Bronchial epithelial cell (primary cell): ENCODE measurements at regions not wholly inside any gene's neighbourhood (a gene's known extent, or its start where the extent isn't known, plus 50 kb on each side); places are given as distances from the start of the nearest gene placed in this dataset.
"Not testable (repeated sequence)": the region's sequence is repeated elsewhere in the genome, so short reads cannot be mapped to it uniquely, and the experiment has no call there.

ENCODE experiments used
- DNase-seq: peaks from one replicate; pipeline ENCODE4 v3.0.0-alpha.2; 2010; ENCODE audit warnings: low read depth
- FAIRE-seq: peaks from 2 replicates; lab custom pipeline; 2011; peaks lifted over from hg19 to GRCh38; lab: Jason Lieb, UNC
- H3K27me3 ChIP-seq: 2 replicates; pipeline ENCODE4 v1.5.1; 2011; ENCODE audit warnings: low read length; ENCODE audit not compliant: control insufficient read depth, insufficient read depth
- H3K36me3 ChIP-seq: 2 replicates; pipeline ENCODE4 v1.5.1; 2011; ENCODE audit warnings: low read length; ENCODE audit not compliant: control insufficient read depth, insufficient read depth
- H3K4me3 ChIP-seq: 2 replicates; pipeline ENCODE4 v1.5.1; 2011; ENCODE audit warnings: mild to moderate bottlenecking, low read depth, low read length, control low read depth
- TF ChIP-seq, protein P1 (sequence below): IDR thresholded peaks from 2 replicates; pipeline ENCODE4 v1.5.1; 2011; ENCODE audit warnings: mild to moderate bottlenecking, moderate library complexity, low read length, control low read depth, inconsistent platforms; ENCODE audit not compliant: insufficient read depth, severe bottlenecking

GRCh38 chr12:18878676-18879180, 140.8 kb downstream of the CAPZA3 start:
- DNase-seq (no peak), FAIRE-seq (no peak)
- Histone ChIP-seq H3K27me3 (no peaks in the 10 kb centered on the region), H3K36me3 (no peaks in the 10 kb centered on the region), H3K4me3 (no peak overlapping the region)
- TF ChIP-seq, protein P1, sequence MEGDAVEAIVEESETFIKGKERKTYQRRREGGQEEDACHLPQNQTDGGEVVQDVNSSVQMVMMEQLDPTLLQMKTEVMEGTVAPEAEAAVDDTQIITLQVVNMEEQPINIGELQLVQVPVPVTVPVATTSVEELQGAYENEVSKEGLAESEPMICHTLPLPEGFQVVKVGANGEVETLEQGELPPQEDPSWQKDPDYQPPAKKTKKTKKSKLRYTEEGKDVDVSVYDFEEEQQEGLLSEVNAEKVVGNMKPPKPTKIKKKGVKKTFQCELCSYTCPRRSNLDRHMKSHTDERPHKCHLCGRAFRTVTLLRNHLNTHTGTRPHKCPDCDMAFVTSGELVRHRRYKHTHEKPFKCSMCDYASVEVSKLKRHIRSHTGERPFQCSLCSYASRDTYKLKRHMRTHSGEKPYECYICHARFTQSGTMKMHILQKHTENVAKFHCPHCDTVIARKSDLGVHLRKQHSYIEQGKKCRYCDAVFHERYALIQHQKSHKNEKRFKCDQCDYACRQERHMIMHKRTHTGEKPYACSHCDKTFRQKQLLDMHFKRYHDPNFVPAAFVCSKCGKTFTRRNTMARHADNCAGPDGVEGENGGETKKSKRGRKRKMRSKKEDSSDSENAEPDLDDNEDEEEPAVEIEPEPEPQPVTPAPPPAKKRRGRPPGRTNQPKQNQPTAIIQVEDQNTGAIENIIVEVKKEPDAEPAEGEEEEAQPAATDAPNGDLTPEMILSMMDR, result no peak

- Histone ChIP-seq H3K36me3 (no peaks in the 10 kb centered on the region), H3K4me3 (no peak overlapping the region), H3K27me3 (no peaks in the 10 kb centered on the region)
- FAIRE-seq (no peak), DNase-seq (no peak)
- TF ChIP-seq, protein P1, result no peak
Measured at GRCh38 chr12:18882690-18883089, 144.8 kb downstream of the CAPZA3 start.

DNA sequence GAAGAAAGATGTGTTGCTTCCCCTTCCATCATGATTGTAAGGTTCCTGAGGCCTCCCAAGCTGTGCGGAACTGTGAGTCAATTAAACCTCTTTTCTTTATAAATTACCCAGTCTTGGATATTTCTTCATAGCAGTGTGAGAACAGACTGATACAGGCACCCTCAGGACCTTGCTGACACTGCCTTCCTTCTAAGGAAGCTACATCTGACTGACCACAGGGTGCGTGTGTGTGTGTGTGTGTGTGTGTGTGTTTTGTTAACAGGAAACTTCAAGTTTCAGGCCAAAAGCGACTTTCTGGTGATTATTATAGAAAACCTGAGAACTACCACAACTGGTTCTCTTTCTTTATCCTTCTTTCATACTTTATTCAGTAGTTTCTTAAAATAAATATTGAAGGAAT, 149.0 kb downstream of the CAPZA3 start:
- no peak overlapping the region for H3K4me3 ChIP-seq
- no peak for DNase-seq
- H3K36me3 ChIP-seq, result no peaks in the 10 kb centered on the region
- no peaks in the 10 kb centered on the region for H3K27me3 ChIP-seq
- no peak for FAIRE-seq
- TF ChIP-seq, protein P1, result no peak

DNA sequence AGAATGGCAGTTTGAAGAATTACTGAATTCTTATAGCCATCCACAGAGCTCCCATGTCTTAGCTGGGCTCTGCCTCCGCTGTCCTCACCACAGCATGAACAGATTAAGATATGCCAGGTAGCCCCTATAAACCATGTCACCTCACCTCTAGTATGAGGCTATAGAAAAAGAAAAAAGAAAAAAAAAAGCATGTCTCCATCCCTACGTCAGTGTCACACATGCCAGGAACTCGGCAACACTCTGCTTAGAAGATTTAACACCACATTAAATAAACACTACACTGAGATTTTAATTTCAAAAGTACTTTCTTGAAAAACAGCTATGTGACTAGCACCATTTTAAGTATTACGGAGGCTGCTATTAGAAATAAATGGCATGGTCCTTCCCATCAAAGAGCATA, 149.4 kb downstream of the CAPZA3 start:
- no peak for FAIRE-seq
- no peaks in the 10 kb centered on the region for H3K36me3 ChIP-seq
- TF ChIP-seq, protein P1, result no peak

GRCh38 chr12:18888047-18888446, 150.1 kb downstream of the CAPZA3 start:
- TF ChIP-seq, protein P1, result no peak
- no peaks in the 10 kb centered on the region for H3K27me3 ChIP-seq
- H3K4me3 ChIP-seq, result no peak overlapping the region
- no peaks in the 10 kb centered on the region for H3K36me3 ChIP-seq
- FAIRE-seq, result no peak
- DNase-seq, result no peak

More for the DNA sequence above, 149.4 kb downstream of the CAPZA3 start:
- no peaks in the 10 kb centered on the region for H3K27me3 ChIP-seq
- no peak for DNase-seq
- H3K4me3 ChIP-seq, result no peak overlapping the region

DNA sequence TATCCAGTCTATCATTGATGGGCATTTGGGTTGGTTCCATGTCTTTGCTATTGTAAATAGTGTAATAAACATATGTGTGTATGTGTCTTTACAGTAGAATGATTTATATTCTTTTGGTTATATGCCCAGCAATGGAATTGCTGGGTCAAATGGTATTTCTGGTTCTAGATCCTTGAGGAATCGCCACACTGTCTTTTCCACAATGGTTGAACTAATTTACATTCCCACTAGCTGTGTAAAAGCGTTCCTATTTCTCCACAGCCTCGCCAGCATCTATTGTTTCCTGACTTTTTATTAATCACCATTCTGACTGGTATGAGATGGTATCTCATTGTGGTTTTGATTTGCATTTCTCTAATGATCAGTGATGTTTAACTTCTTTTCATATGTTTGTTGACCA, 152.7 kb downstream of the CAPZA3 start:
- not testable (repeated sequence) for H3K27me3 ChIP-seq, FAIRE-seq, DNase-seq, H3K36me3 ChIP-seq, H3K4me3 ChIP-seq
